ENCODE measurements at regions not wholly inside any gene's neighbourhood (a gene's known extent, or its start where the extent isn't known, plus 50 kb on each side); places are given as distances from the start of the nearest gene placed in this dataset.

DNA sequence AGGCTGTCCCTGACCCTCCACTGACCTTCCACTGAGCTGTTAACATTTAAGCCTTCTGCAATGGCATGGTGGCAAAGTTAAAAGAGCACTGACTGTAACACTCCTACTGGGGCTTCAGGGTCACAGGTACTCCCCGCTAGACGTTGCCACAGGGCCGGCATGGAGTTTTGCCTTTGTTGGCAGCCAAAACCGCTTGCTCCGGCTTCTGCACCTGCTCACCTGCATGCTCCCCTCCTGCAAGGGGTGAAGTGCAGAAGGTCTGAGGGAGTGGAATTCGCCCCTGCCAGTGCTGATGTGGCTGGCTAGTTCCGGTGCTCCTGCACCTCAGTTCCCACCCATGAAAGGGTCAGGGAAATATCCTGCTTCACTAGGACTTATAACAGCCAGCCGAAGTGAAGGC, 571.4 kb downstream of the RAPGEF2 start:
- H3K9me2 ChIP-seq (replicated peaks; ENCODE audit: insufficient read depth, low read length): no peaks in the 10 kb centered on the region
- DNase-seq: no peak
- no peaks in the 10 kb centered on the region for H3K36me3 ChIP-seq (replicated peaks; ENCODE audit: insufficient read depth, low read length)
- H3F3A ChIP-seq (ENCODE audit: insufficient read depth, low read length): no peaks in the 10 kb centered on the region
- no peak overlapping the region for H3K27ac ChIP-seq (ENCODE audit: low read length)
- no peaks in the 10 kb centered on the region for H4K20me1 ChIP-seq (ENCODE audit: insufficient read depth, low read length)
- no peaks in the 10 kb centered on the region for H3K27me3 ChIP-seq (replicated peaks; ENCODE audit: insufficient read depth, low read length)
- H3K9me3 ChIP-seq (replicated peaks; ENCODE audit: insufficient read depth, low read length): no peaks in the 10 kb centered on the region
- H3K4me2 ChIP-seq (ENCODE audit: low read depth, low read length): no peak overlapping the region
- no peaks in the 10 kb centered on the region for H3K79me2 ChIP-seq (ENCODE audit: low read length)
- TF ChIP-seq, protein P1, sequence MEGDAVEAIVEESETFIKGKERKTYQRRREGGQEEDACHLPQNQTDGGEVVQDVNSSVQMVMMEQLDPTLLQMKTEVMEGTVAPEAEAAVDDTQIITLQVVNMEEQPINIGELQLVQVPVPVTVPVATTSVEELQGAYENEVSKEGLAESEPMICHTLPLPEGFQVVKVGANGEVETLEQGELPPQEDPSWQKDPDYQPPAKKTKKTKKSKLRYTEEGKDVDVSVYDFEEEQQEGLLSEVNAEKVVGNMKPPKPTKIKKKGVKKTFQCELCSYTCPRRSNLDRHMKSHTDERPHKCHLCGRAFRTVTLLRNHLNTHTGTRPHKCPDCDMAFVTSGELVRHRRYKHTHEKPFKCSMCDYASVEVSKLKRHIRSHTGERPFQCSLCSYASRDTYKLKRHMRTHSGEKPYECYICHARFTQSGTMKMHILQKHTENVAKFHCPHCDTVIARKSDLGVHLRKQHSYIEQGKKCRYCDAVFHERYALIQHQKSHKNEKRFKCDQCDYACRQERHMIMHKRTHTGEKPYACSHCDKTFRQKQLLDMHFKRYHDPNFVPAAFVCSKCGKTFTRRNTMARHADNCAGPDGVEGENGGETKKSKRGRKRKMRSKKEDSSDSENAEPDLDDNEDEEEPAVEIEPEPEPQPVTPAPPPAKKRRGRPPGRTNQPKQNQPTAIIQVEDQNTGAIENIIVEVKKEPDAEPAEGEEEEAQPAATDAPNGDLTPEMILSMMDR (IDR thresholded peaks at IDR 0.05; ENCODE audit: low read length): no peak
- TF ChIP-seq EZH2 (optimal IDR thresholded peaks at IDR 0.05; ENCODE audit: low read depth, low read length) (no peak), EZH2phosphoT487 (IDR thresholded peaks at IDR 0.05; ENCODE audit: low read length) (no peak)
- no peak overlapping the region for H2AFZ ChIP-seq (ENCODE audit: low read length)
- H3K4me3 ChIP-seq (ENCODE audit: low read length): no peak overlapping the region
- H3K4me1 ChIP-seq (ENCODE audit: low read length): no peaks in the 10 kb centered on the region
- H3K9ac ChIP-seq (ENCODE audit: low read length): no peak overlapping the region

DNA sequence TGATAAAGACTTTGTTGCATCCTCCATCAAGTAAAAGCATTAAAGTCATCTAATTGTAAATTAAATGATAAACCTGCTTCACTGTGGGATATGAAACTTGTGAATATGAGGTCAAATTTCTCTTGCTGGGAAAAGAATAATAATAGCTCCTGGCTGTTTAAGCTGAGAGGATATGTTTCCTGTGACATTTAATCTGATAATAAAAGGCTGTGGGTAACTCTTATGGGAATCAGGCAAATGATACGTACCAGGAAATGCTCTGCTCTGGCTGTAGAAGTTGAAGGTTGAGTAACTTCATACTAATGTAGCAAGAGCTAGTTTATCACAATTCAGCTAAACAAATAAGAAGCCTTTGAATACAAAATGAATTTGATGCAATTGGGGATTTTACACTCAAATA, 574.6 kb downstream of the RAPGEF2 start:
- no peak overlapping the region for H3K9ac ChIP-seq (ENCODE audit: low read length)
- H2AFZ ChIP-seq (ENCODE audit: low read length): no peak overlapping the region
- no peaks in the 10 kb centered on the region for H3K4me1 ChIP-seq (ENCODE audit: low read length)
- H3F3A ChIP-seq (ENCODE audit: insufficient read depth, low read length): no peaks in the 10 kb centered on the region
- H3K4me3 ChIP-seq (ENCODE audit: low read length): no peak overlapping the region
- no peaks in the 10 kb centered on the region for H3K9me3 ChIP-seq (replicated peaks; ENCODE audit: insufficient read depth, low read length)
- DNase-seq: no peak
- H3K36me3 ChIP-seq (replicated peaks; ENCODE audit: insufficient read depth, low read length): no peaks in the 10 kb centered on the region
- H3K79me2 ChIP-seq (ENCODE audit: low read length): no peaks in the 10 kb centered on the region
- H4K20me1 ChIP-seq (ENCODE audit: insufficient read depth, low read length): no peaks in the 10 kb centered on the region
- H3K4me2 ChIP-seq (ENCODE audit: low read depth, low read length): no peak overlapping the region
- TF ChIP-seq, protein P1 (IDR thresholded peaks at IDR 0.05; ENCODE audit: low read length): no peak
- no peak for TF ChIP-seq EZH2 (optimal IDR thresholded peaks at IDR 0.05; ENCODE audit: low read depth, low read length)
- no peak for TF ChIP-seq EZH2phosphoT487 (IDR thresholded peaks at IDR 0.05; ENCODE audit: low read length)
- H3K9me2 ChIP-seq (replicated peaks; ENCODE audit: insufficient read depth, low read length): no peaks in the 10 kb centered on the region
- H3K27me3 ChIP-seq (replicated peaks; ENCODE audit: insufficient read depth, low read length): no peaks in the 10 kb centered on the region
- H3K27ac ChIP-seq (ENCODE audit: low read length): no peak overlapping the region

DNA sequence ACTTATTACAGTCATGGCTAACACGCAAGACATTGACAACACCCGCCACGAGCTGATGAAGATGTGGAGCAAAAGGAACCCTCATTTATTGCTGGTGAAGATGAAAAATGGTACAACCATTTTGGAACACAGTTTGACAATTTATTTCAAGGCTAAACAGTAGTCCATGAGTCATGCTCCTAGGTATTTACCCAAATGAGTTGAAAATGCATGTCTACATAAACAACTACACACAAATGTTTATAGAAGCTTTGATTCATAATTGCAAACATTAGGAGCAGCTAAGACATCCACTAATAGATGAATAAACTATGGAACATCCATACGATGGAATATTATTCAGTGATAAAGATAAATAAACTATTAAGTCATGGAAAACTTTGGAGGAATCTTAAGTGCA, 580.1 kb downstream of the RAPGEF2 start:
- Histone ChIP-seq H3K27me3 (replicated peaks; ENCODE audit: insufficient read depth, low read length) (no peaks in the 10 kb centered on the region), H3K79me2 (ENCODE audit: low read length) (no peaks in the 10 kb centered on the region), H4K20me1 (ENCODE audit: insufficient read depth, low read length) (no peaks in the 10 kb centered on the region), H3K4me3 (ENCODE audit: low read length) (no peak overlapping the region), H3F3A (ENCODE audit: insufficient read depth, low read length) (no peaks in the 10 kb centered on the region), H3K4me2 (ENCODE audit: low read depth, low read length) (no peak overlapping the region), H2AFZ (ENCODE audit: low read length) (no peak overlapping the region), H3K9ac (ENCODE audit: low read length) (no peak overlapping the region), H3K9me2 (replicated peaks; ENCODE audit: insufficient read depth, low read length) (no peaks in the 10 kb centered on the region), H3K27ac (ENCODE audit: low read length) (no peak overlapping the region), H3K36me3 (replicated peaks; ENCODE audit: insufficient read depth, low read length) (no peaks in the 10 kb centered on the region), H3K4me1 (ENCODE audit: low read length) (no peaks in the 10 kb centered on the region), H3K9me3 (replicated peaks; ENCODE audit: insufficient read depth, low read length) (no peaks in the 10 kb centered on the region)
- TF ChIP-seq EZH2 (optimal IDR thresholded peaks at IDR 0.05; ENCODE audit: low read depth, low read length): no peak
- TF ChIP-seq, protein P1 (IDR thresholded peaks at IDR 0.05; ENCODE audit: low read length): no peak
- TF ChIP-seq EZH2phosphoT487 (IDR thresholded peaks at IDR 0.05; ENCODE audit: low read length): no peak
- DNase-seq: no peak

All from MM.1S (cell line).